Body of pancreas (tissue), 4 donors: ENCODE measurements at regions not wholly inside any gene's neighbourhood (a gene's known extent, or its start where the extent isn't known, plus 50 kb on each side); places are given as distances from the start of the nearest gene placed in this dataset.

Experiments used
- ATAC-seq: fragments of 150-250 bp; one replicate; pipeline ENCODE4 v1.9.1; 2016
- DNase-seq, 4 donors: peaks; one replicate each; pipeline ENCODE4 v3.0.0-alpha.2; 2019
- H3K27ac ChIP-seq, 4 donors: fragments of 200-600 bp; sonication (generic); 1 replicate in 3 of 4; 2 replicates in 1 of 4; pipeline versions ENCODE4 v1.5.1 to v1.6.1; 2016 to 2019; ENCODE audit warnings: mild to moderate bottlenecking in 1 of 4, mixed read lengths in 1 of 4, moderate library complexity in 1 of 4
- H3K27me3 ChIP-seq, 2 donors: fragments of 200-600 bp; sonication (generic); one replicate each; pipeline ENCODE4 v1.6.0; 2016; ENCODE audit warnings: mild to moderate bottlenecking in 1 of 2
- H3K36me3 ChIP-seq, 2 donors: fragments of 200-600 bp; sonication (generic); replicated peaks in 1 of 2; 2 replicates each; pipeline ENCODE4 v1.5.1; 2016; ENCODE audit warnings: low read depth in 2 of 2; ENCODE audit not compliant: insufficient read depth in 1 of 2
- H3K4me1 ChIP-seq: fragments of 200-600 bp; sonication (generic); one replicate; pipeline ENCODE4 v1.6.0; 2016
- H3K4me3 ChIP-seq, 2 donors: fragments of 200-600 bp; sonication (generic); 1 replicate in 1 of 2; 2 replicates in 1 of 2; pipeline ENCODE4 v1.5.1; 2016 to 2019
- H3K9me3 ChIP-seq, 3 donors: fragments of 200-600 bp; sonication (generic); 1 replicate in 2 of 3; 2 replicates in 1 of 3; pipeline ENCODE4 v1.5.1; 2016
- POLR2A ChIP-seq, 3 donors: fragments of 450-650 bp; IDR thresholded peaks; one replicate each; pipeline ENCODE4 v1.6.1; 2016; ENCODE audit warnings: antibody characterized with exemption in 3 of 3, mild to moderate bottlenecking in 2 of 3
- WGBS, 2 donors: methylation state at CpG; one replicate each; pipeline ENCODE4 v1.1.5; 2017; 5-methylcytosine and 5-hydroxymethylcytosine counted together
- intact Hi-C: fragments of 100-400 bp; cut with DNase I; formaldehyde crosslinking; loops from one replicate; pipeline ENCODE4 v1.15.1; 2023
- TF ChIP-seq, protein P1 (sequence below), 7 experiments: fragments of 450-650 bp in 4 of 7; fragments of 200-600 bp in 3 of 7; sonication (generic) in 3 of 7; IDR thresholded peaks; one replicate each; pipeline ENCODE4 v1.5.1; 2016 to 2019; ENCODE audit warnings: antibody characterized with exemption in 7 of 7

DNA sequence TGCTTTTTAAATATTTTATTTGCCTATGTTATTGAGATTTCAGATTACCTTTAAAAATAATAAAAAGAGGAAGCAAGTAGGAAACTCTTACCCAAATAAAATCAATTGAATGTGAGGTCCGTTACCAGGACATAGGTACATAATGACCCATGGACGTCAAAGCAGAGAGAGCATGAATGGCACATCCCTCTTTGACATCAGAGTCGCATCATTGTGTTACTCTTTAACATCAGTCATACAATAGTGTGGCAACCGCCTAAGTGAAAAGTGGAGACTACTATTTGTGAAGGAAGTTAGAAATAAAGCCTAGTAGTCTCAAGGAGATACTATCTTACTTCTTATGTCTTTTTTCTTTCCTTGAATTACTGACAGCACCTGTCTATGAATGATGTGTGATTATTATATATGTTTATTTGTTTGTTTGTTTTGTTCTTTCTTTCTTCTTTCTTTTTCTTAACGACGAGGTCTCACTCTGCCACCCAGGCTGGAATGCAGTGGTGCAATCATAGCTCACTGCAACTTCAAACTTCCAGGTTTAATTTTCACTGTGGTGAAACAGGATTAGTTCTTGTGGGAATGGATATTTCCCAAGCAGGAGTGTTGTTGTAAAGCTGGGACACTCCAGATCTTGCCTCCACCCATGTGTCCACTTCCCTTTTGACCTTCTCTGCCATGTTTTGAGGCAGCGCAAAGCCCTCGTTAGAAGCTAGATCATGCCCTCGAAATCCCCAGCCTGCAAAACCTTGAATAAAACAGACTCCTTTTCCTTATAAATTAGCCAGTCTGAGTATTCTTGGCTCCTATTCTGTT is 407.2 kb upstream of the NETO1 start:
- no peak for TF ChIP-seq POLR2A (IDR thresholded peaks at IDR 0.05)
- TF ChIP-seq, protein P1, sequence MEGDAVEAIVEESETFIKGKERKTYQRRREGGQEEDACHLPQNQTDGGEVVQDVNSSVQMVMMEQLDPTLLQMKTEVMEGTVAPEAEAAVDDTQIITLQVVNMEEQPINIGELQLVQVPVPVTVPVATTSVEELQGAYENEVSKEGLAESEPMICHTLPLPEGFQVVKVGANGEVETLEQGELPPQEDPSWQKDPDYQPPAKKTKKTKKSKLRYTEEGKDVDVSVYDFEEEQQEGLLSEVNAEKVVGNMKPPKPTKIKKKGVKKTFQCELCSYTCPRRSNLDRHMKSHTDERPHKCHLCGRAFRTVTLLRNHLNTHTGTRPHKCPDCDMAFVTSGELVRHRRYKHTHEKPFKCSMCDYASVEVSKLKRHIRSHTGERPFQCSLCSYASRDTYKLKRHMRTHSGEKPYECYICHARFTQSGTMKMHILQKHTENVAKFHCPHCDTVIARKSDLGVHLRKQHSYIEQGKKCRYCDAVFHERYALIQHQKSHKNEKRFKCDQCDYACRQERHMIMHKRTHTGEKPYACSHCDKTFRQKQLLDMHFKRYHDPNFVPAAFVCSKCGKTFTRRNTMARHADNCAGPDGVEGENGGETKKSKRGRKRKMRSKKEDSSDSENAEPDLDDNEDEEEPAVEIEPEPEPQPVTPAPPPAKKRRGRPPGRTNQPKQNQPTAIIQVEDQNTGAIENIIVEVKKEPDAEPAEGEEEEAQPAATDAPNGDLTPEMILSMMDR (IDR thresholded peaks at IDR 0.05), result no peak

DNA sequence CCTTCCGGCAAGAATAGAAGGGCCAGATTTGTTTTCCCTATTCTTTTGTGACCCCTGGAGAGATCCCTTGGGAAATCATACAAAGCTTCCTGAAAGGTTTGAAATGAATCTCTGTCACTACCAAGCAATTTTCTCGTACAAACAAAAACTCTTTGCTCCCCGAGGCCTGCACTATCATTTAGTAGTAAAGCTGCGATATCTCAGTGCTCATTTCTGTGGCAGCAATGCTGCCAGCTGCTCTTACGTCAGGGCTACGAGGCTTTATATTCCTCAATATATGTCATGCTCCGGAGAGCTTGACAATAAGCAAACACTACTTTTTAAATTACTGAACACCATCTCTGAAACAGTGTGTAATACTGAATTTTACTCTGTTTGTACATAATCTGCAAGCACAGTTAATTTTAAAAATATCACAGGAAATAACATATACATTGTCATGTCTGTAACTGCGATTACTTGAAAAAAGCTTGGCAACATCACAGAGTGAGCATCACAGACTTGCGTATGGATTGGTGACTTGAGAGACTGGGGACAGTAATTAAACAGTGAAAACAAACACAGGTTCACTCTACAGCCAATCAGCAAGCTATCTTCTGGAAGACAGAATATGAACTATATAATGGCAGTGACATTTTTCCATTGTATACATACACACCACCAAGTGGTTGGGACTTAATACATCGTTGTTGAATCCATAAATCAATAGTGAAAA is 403.3 kb upstream of the NETO1 start:
- Histone ChIP-seq H3K4me3 (no peak overlapping the region), H3K4me1 (no peaks in the 10 kb centered on the region), H3K27me3 (no peaks in the 10 kb centered on the region), H3K27ac (no peak overlapping the region), H3K36me3 (no peaks in the 10 kb centered on the region), H3K9me3 (no peaks in the 10 kb centered on the region)
- DNase-seq, result no peak
- intact Hi-C loops, result no loop called here
- 33 to 43% methylated on average over 10 of the region's 10 CpGs for WGBS, 2 donors
- no peak for ATAC-seq
- no peak for TF ChIP-seq POLR2A (IDR thresholded peaks at IDR 0.05)
- TF ChIP-seq, protein P1 (IDR thresholded peaks at IDR 0.05), result no peak

More for the DNA sequence above, 407.2 kb upstream of the NETO1 start:
- no peaks in the 10 kb centered on the region for H3K9me3 ChIP-seq
- no peak for ATAC-seq
- no peaks in the 10 kb centered on the region for H3K27me3 ChIP-seq
- no peak overlapping the region for H3K4me3 ChIP-seq
- H3K27ac ChIP-seq, result no peak overlapping the region
- H3K36me3 ChIP-seq, result no peaks in the 10 kb centered on the region
- DNase-seq, result no peak
- 65% methylated on average over 9 of the region's 9 CpGs for WGBS, 2 donors
- no peaks in the 10 kb centered on the region for H3K4me1 ChIP-seq
- intact Hi-C loops, result no loop called here

DNA sequence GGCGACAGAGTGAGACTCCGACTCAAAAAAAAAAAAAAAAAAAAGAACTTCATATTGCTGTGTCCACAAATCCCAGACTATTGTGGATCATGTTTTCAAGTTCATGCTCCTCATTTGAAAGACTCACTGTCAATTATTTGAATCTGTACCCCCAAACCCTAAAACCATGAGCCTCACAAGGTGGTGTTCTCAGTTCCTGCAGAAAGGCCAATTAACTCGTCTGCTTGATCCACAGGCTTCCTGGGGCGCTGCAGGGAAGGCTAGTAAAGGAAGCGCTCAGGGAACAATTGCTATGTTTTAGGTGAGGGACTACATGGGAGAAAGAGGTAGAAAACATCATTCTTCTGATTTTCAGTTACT is 396.8 kb upstream of the NETO1 start:
- Histone ChIP-seq H3K4me3 (no peak overlapping the region), H3K36me3 (no peaks in the 10 kb centered on the region), H3K27me3 (no peaks in the 10 kb centered on the region), H3K4me1 (no peaks in the 10 kb centered on the region), H3K9me3 (no peaks in the 10 kb centered on the region), H3K27ac (no peak overlapping the region)
- intact Hi-C loops, result no loop called here
- DNase-seq (no peak), ATAC-seq (no peak)
- 69 to 78% methylated on average over 4 of the region's 5 CpGs for WGBS, 2 donors
- TF ChIP-seq, protein P1 (IDR thresholded peaks at IDR 0.05), result no peak
- TF ChIP-seq POLR2A (IDR thresholded peaks at IDR 0.05), result no peak

DNA sequence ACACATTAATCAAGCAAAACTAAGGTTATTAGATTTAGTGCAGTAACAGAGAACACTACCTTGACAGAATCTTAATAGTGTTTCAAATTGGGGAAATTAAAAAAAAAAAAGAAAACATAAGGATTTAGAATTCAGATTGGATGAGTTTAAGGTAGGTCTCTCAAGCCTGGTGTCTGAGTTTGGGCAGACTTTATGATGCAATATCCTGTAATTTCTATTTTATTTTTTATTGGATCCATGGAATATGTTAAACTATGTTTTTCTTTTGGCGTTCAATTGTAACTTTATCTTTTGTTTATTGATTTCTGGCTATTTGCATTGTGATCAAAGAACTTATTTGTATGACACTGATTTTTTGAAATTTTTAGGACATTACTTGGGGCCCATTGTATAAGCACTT is 394.1 kb upstream of the NETO1 start:
- Histone ChIP-seq H3K4me3 (no peak overlapping the region), H3K4me1 (no peaks in the 10 kb centered on the region), H3K27me3 (no peaks in the 10 kb centered on the region), H3K36me3 (no peaks in the 10 kb centered on the region), H3K9me3 (no peaks in the 10 kb centered on the region), H3K27ac (no peak overlapping the region)
- DNase-seq, result no peak
- intact Hi-C loops, result no loop called here
- ATAC-seq, result no peak
- no peak for TF ChIP-seq POLR2A (IDR thresholded peaks at IDR 0.05)
- WGBS, 2 donors, result 43 to 51% methylated on average over 1 of the region's 1 CpG

DNA sequence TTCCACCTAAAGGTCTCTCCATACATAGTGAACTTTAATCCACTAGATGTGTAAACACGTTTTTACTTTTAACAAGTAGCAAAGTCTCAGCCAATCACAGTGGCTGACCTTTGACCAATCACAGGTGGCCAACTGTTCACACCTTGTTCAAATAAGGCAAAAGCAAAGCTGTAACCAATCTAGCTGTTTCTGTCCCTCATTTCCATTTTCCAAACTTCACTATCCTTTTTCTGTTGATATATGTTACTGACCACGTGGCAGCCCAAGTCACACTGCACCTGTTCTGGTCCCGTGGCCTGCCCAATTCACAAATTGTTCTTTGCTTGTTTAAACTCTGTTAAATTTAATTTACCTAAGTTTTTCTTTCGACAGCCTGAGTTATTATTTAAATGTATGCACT is 393.5 kb upstream of the NETO1 start:
- intact Hi-C loops, result no loop called here
- H3K27ac ChIP-seq, result no peak overlapping the region
- no peak overlapping the region for H3K4me3 ChIP-seq
- DNase-seq (no peak), ATAC-seq (no peak)
- H3K4me1 ChIP-seq, result no peaks in the 10 kb centered on the region
- H3K9me3 ChIP-seq, result no peaks in the 10 kb centered on the region
- H3K27me3 ChIP-seq, result no peaks in the 10 kb centered on the region
- H3K36me3 ChIP-seq, result no peaks in the 10 kb centered on the region
- 48 to 52% methylated on average over 4 of the region's 4 CpGs for WGBS, 2 donors
- TF ChIP-seq, protein P1 (IDR thresholded peaks at IDR 0.05), result no peak
- no peak for TF ChIP-seq POLR2A (IDR thresholded peaks at IDR 0.05)
